HCT116 (cell line): ENCODE measurements at regions not wholly inside any gene's neighbourhood (a gene's known extent, or its start where the extent isn't known, plus 50 kb on each side); places are given as distances from the start of the nearest gene placed in this dataset.

ENCODE experiments used
- CBX3 ChIP-seq: IDR thresholded peaks from 2 replicates; pipeline ENCODE4 v1.6.1; 2012; ENCODE audit warnings: low read depth
- CTCF ChIP-seq, 3 experiments: fragments of 200-600 bp in 1 of 3; sonication (generic) in 1 of 3; IDR thresholded peaks in 2 of 3; conservative IDR thresholded peaks in 1 of 3; 2 replicates each; pipeline ENCODE4 v1.5.1; 2012 to 2017; ENCODE audit warnings: low read depth in 2 of 3, low read length in 2 of 3, antibody characterized with exemption in 1 of 3, borderline replicate concordance in 1 of 3, control low read depth in 1 of 3, mild to moderate bottlenecking in 1 of 3, mixed read lengths in 1 of 3, mixed run types in 1 of 3, moderate library complexity in 1 of 3; ENCODE audit not compliant: insufficient read depth in 1 of 3
- EGR1 ChIP-seq: IDR thresholded peaks from 2 replicates; pipeline ENCODE4 v1.6.1; 2012; ENCODE audit warnings: low read depth
- EZH2 ChIP-seq: fragments of 200-600 bp; sonication (generic); IDR thresholded peaks from 2 replicates; pipeline ENCODE4 v1.6.1; 2017; ENCODE audit warnings: antibody characterized with exemption, mixed run types
- MAX ChIP-seq: IDR thresholded peaks from 2 replicates; pipeline ENCODE4 v1.6.1; 2012
- POLR2A ChIP-seq: IDR thresholded peaks from 2 replicates; pipeline ENCODE4 v1.7.0; 2011; ENCODE audit warnings: borderline replicate concordance; ENCODE audit not compliant: insufficient read depth, insufficient read length; ENCODE audit errors: extremely low read depth
- POLR2AphosphoS5 ChIP-seq: IDR thresholded peaks from 2 replicates; pipeline ENCODE4 v1.6.1; 2011; ENCODE audit warnings: mild to moderate bottlenecking, low read depth, low read length, moderate library complexity
- REST ChIP-seq: IDR thresholded peaks from 2 replicates; pipeline ENCODE4 v1.6.1; 2012; ENCODE audit warnings: low read depth
- SIN3A ChIP-seq: IDR thresholded peaks from 2 replicates; pipeline ENCODE4 v1.6.1; 2012; ENCODE audit warnings: low read depth
- SRF ChIP-seq: IDR thresholded peaks from 2 replicates; pipeline ENCODE4 v1.6.1; 2012; ENCODE audit warnings: low read depth
- YY1 ChIP-seq: IDR thresholded peaks from 2 replicates; pipeline ENCODE4 v1.6.1; 2011; ENCODE audit warnings: low read length, low read depth, moderate library complexity, mild to moderate bottlenecking; ENCODE audit not compliant: insufficient replicate concordance; ENCODE audit errors: extremely low read depth
- ZNF274 ChIP-seq: fragments of 200-500 bp; sonication (Bioruptor generic); IDR thresholded peaks from 2 replicates; pipeline ENCODE4 v1.6.1; 2014; ENCODE audit warnings: mild to moderate bottlenecking, low read depth, low read length, inconsistent platforms

GRCh38 chr2:156192468-156192867 lies 140.1 kb downstream of the NR4A2 start:
- TF ChIP-seq SIN3A: no peak
- peak in 2 of 3 experiments; percentile 28 to 32; a peak in 3 of 6 replicates for TF ChIP-seq CTCF (IDR thresholded peaks at IDR 0.05 in 2 of 3, conservative IDR thresholded peaks at IDR 0.05 in 1 of 3; ENCODE audit: borderline replicate concordance in 1 of 3, insufficient read depth in 1 of 3, low read depth in 2 of 3, low read length in 2 of 3)
- no peak for TF ChIP-seq CBX3
- no peak for TF ChIP-seq YY1
- no peak for TF ChIP-seq REST
- TF ChIP-seq POLR2A: no peak
- TF ChIP-seq SRF: no peak
- no peak for TF ChIP-seq MAX
- TF ChIP-seq EZH2: no peak
- TF ChIP-seq ZNF274: no peak
- no peak for TF ChIP-seq POLR2AphosphoS5
- TF ChIP-seq EGR1: no peak
